HCT116 (cell line): ENCODE measurements at regions not wholly inside any gene's neighbourhood (a gene's known extent, or its start where the extent isn't known, plus 50 kb on each side); places are given as distances from the start of the nearest gene placed in this dataset.

Experiments
- ATAC-seq: fragments of 200-7000 bp; cut with Tn5 transposase; 2 replicates; pipeline ENCODE4 v1.9.1; 2020; ENCODE audit warnings: mild to moderate bottlenecking, moderate library complexity
- BruUV-seq: library from RNA; stranded (reverse); fragments of 400-500 nt; replicated peaks from 2 replicates; lab custom pipeline; 2021; lab: Mats Ljungman, UMichigan
- CTCF ChIA-PET: fragments of 300-600 bp; sonication (Branson Sonifier 250); formaldehyde crosslinking; loops from one replicate; lab custom pipeline; 2021; ENCODE audit warnings: antibody characterized with exemption; lab: Charles Lee
- POLR2A ChIA-PET: fragments of 300-600, 350-600 bp; sonication (Branson Sonifier 250); formaldehyde crosslinking; loops from one replicate; lab custom pipeline; 2021; ENCODE audit warnings: antibody characterized with exemption; lab: Charles Lee
- RAD21 ChIA-PET, 2 experiments: fragments of 300-600 bp; sonication (Branson Sonifier 250); formaldehyde crosslinking; loops; one replicate each; lab custom pipeline; 2023; ENCODE audit warnings: low total read pairs in 2 of 2; ENCODE audit not compliant: uncharacterized antibody in 2 of 2, unreplicated experiment in 2 of 2, low non-redundant PET in 1 of 2; lab: Charles Lee
- DNase-seq: peaks from one replicate; pipeline ENCODE4 v3.0.0-alpha.2; 2010; ENCODE audit warnings: low read depth, low spot score
- H2AFZ ChIP-seq: fragments of 200-600 bp; shearing (Covaris generic), sonication (generic); 2 replicates; pipeline ENCODE4 v1.6.1; 2017; ENCODE audit warnings: low read depth, mixed run types, mixed read lengths, antibody characterized with exemption, low read length; ENCODE audit not compliant: poor library complexity, severe bottlenecking
- H3K27ac ChIP-seq: 2 replicates; pipeline ENCODE4 v1.5.1; 2012; ENCODE audit warnings: low read depth, low read length
- H3K27me3 ChIP-seq: fragments of 200-600 bp; sonication (generic); 2 replicates; pipeline ENCODE4 v1.6.1; 2016; ENCODE audit warnings: mixed run types, low read length, mixed read lengths; ENCODE audit not compliant: insufficient read depth
- H3K36me3 ChIP-seq, 2 experiments: fragments of 200-500 bp in 1 of 2; fragments of 200-600 bp in 1 of 2; sonication (Bioruptor generic) in 1 of 2; sonication (generic) in 1 of 2; 2 replicates each; pipeline versions ENCODE4 v1.5.1 to v1.6.1; 2014 to 2016; ENCODE audit warnings: low read length in 2 of 2, inconsistent platforms in 1 of 2, mixed read lengths in 1 of 2, mixed run types in 1 of 2; ENCODE audit not compliant: insufficient read depth in 2 of 2, control insufficient read depth in 1 of 2
- H3K4me1 ChIP-seq, 2 experiments: fragments of 200-600 bp in 1 of 2; sonication (generic) in 1 of 2; 2 replicates each; pipeline versions ENCODE4 v1.5.1 to v1.6.1; 2012 to 2017; ENCODE audit warnings: low read length in 2 of 2, inconsistent platforms in 1 of 2, mild to moderate bottlenecking in 1 of 2, mixed read lengths in 1 of 2, mixed run types in 1 of 2, moderate library complexity in 1 of 2; ENCODE audit not compliant: insufficient read depth in 2 of 2, control insufficient read depth in 1 of 2
- H3K4me2 ChIP-seq: fragments of 200-600 bp; sonication (generic); 2 replicates; pipeline ENCODE4 v1.6.1; 2017; ENCODE audit warnings: mixed run types, low read length, mixed read lengths
- H3K4me3 ChIP-seq, 2 experiments: fragments of 200-600 bp in 1 of 2; sonication (generic) in 1 of 2; replicated peaks in 1 of 2; 2 replicates each; pipeline ENCODE4 v1.5.1; 2011 to 2016; ENCODE audit warnings: low read length in 2 of 2, control low read depth in 1 of 2, low read depth in 1 of 2, mild to moderate bottlenecking in 1 of 2, mixed read lengths in 1 of 2, mixed run types in 1 of 2
- H3K79me2 ChIP-seq: fragments of 200-600 bp; sonication (generic); 2 replicates; pipeline ENCODE4 v1.6.1; 2017; ENCODE audit warnings: mild to moderate bottlenecking, mixed run types, low read length, moderate library complexity, mixed read lengths; ENCODE audit not compliant: insufficient read depth
- H3K9ac ChIP-seq: fragments of 200-600 bp; sonication (generic); 2 replicates; pipeline ENCODE4 v1.6.1; 2016; ENCODE audit warnings: low read length, mixed read lengths
- H3K9me2 ChIP-seq: fragments of 200-600 bp; sonication (generic), shearing (Covaris generic); 2 replicates; pipeline ENCODE4 v1.6.1; 2017; ENCODE audit warnings: mixed run types, mild to moderate bottlenecking, moderate library complexity; ENCODE audit not compliant: insufficient read depth
- H3K9me3 ChIP-seq, 2 experiments: fragments of 200-500 bp in 1 of 2; fragments of 200-600 bp in 1 of 2; sonication (Bioruptor generic) in 1 of 2; sonication (generic) in 1 of 2; 2 replicates each; pipeline ENCODE4 v1.6.1; 2014 to 2017; ENCODE audit warnings: low read length in 2 of 2, mixed read lengths in 2 of 2, inconsistent platforms in 1 of 2, low read depth in 1 of 2, mild to moderate bottlenecking in 1 of 2, mixed run types in 1 of 2, moderate library complexity in 1 of 2; ENCODE audit not compliant: control insufficient read depth in 1 of 2, insufficient read depth in 1 of 2
- H4K20me1 ChIP-seq: fragments of 200-600 bp; sonication (generic), shearing (Covaris generic); 2 replicates; pipeline ENCODE4 v1.6.1; 2017; ENCODE audit warnings: mixed run types, mild to moderate bottlenecking, moderate library complexity; ENCODE audit not compliant: insufficient read depth
- CEBPB ChIP-seq: IDR thresholded peaks from 2 replicates; pipeline ENCODE4 v1.6.1; 2012; ENCODE audit warnings: low read depth
- ELF1 ChIP-seq: IDR thresholded peaks from 2 replicates; pipeline ENCODE4 v1.6.1; 2012; ENCODE audit warnings: low read depth, borderline replicate concordance
- JUND ChIP-seq: IDR thresholded peaks from 2 replicates; pipeline ENCODE4 v1.6.1; 2012
- POLR2A ChIP-seq: IDR thresholded peaks from 2 replicates; pipeline ENCODE4 v1.7.0; 2011; ENCODE audit warnings: borderline replicate concordance; ENCODE audit not compliant: insufficient read depth, insufficient read length; ENCODE audit errors: extremely low read depth
- REST ChIP-seq: IDR thresholded peaks from 2 replicates; pipeline ENCODE4 v1.6.1; 2012; ENCODE audit warnings: low read depth
- YY1 ChIP-seq: IDR thresholded peaks from 2 replicates; pipeline ENCODE4 v1.6.1; 2011; ENCODE audit warnings: low read length, low read depth, moderate library complexity, mild to moderate bottlenecking; ENCODE audit not compliant: insufficient replicate concordance; ENCODE audit errors: extremely low read depth
- ZNF274 ChIP-seq: fragments of 200-500 bp; sonication (Bioruptor generic); IDR thresholded peaks from 2 replicates; pipeline ENCODE4 v1.6.1; 2014; ENCODE audit warnings: mild to moderate bottlenecking, low read depth, low read length, inconsistent platforms
- intact Hi-C: fragments of 100-400 bp; cut with micrococcal nuclease; formaldehyde crosslinking; loops from 2 replicates; pipeline ENCODE4 v1.10.0; 2022

GRCh38 chrX:69096963-69097362 lies 68.3 kb downstream of the PJA1 start:
- no peak overlapping the region for H3K4me2 ChIP-seq
- H3K27ac ChIP-seq = no peak overlapping the region
- H2AFZ ChIP-seq = no peak overlapping the region
- RAD21 ChIA-PET = no interaction called here
- no peaks in the 10 kb centered on the region for H4K20me1 ChIP-seq
- POLR2A ChIA-PET = no interaction called here
- BruUV-seq = no TSS peak
- no peaks in the 10 kb centered on the region for H3K27me3 ChIP-seq
- DNase-seq (no peak), ATAC-seq (no peak)
- no peak overlapping the region for H3K9ac ChIP-seq
- H3K36me3 ChIP-seq = no peaks in the 10 kb centered on the region
- CTCF ChIA-PET = no interaction called here
- no peaks in the 10 kb centered on the region for H3K9me3 ChIP-seq
- H3K9me2 ChIP-seq = no peaks in the 10 kb centered on the region
- TF ChIP-seq ZNF274 = no peak
- no peak for TF ChIP-seq CEBPB
- no peak for TF ChIP-seq YY1
- no peak for TF ChIP-seq POLR2A
- no peak for TF ChIP-seq JUND
- no peak for TF ChIP-seq REST
- TF ChIP-seq ELF1 = no peak
- TF ChIP-seq, all 23 proteins: peak for 0
- Histone ChIP-seq H3K4me1 (peaks cover 0 to 4% of the 10 kb centered on the region in 2 experiments; a peak in 1 of 4 replicates), H3K79me2 (no peaks in the 10 kb centered on the region), H3K4me3 (no peak overlapping the region)
- intact Hi-C loops = no loop called here
